Nephron (organoid): ENCODE measurements at regions not wholly inside any gene's neighbourhood (a gene's known extent, or its start where the extent isn't known, plus 50 kb on each side); places are given as distances from the start of the nearest gene placed in this dataset.

Source experiments
- H3K27ac Mint-ChIP-seq, 3 experiments: 2 replicates each; pipeline ENCODE4 v1.8.0; 2020; ENCODE audit warnings: mixed read lengths in 3 of 3, mild to moderate bottlenecking in 2 of 3, moderate library complexity in 1 of 3
- H3K27me3 Mint-ChIP-seq: 2 replicates; pipeline ENCODE4 v1.8.0; 2021; ENCODE audit warnings: low read depth, mild to moderate bottlenecking, moderate library complexity, mixed read lengths
- H3K36me3 Mint-ChIP-seq: 2 replicates; pipeline ENCODE4 v1.8.0; 2020; ENCODE audit warnings: low read depth, mixed read lengths
- H3K4me1 Mint-ChIP-seq: 2 replicates; pipeline ENCODE4 v1.8.0; 2020; ENCODE audit warnings: mixed read lengths
- H3K4me3 Mint-ChIP-seq, 3 experiments: 2 replicates each; pipeline ENCODE4 v1.8.0; 2020; ENCODE audit warnings: mild to moderate bottlenecking in 3 of 3, mixed read lengths in 3 of 3, moderate library complexity in 2 of 3
- H3K9me3 Mint-ChIP-seq: 2 replicates; pipeline ENCODE4 v1.8.0; 2020; ENCODE audit warnings: mixed read lengths
- TF ChIP-seq, protein P1 (sequence below), 3 experiments: fragments of 200-600 bp; sonication (generic); IDR thresholded peaks; one replicate each; pipeline ENCODE4 v1.5.0; 2021; ENCODE audit warnings: antibody characterized with exemption in 3 of 3; ENCODE audit not compliant: unreplicated experiment in 3 of 3

DNA sequence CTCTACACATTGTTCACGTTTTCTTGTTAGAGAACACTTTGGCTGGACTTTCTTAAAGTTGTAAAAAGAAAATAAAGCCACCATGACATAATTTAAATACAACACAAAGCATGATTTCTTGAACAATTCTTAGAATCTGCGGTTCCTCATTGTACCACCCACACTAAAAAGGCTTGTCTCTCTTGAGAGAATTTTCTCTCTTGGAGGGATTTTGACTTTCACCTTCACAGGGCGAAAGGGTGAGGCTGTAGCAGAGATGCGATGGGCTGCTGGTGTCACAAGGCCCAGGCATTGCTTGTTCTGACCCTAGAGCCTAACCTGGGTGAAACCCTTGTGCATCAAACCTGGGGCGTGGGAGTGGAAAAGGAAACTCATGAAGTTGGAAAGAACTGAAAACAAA, 122.7 kb upstream of the RIPOR2 start:
- Mint-ChIP-seq H3K4me3 (no peak overlapping the region), H3K9me3 (no peaks in the 10 kb centered on the region), H3K36me3 (no peaks in the 10 kb centered on the region), H3K27ac (no peak overlapping the region), H3K27me3 (no peaks in the 10 kb centered on the region), H3K4me1 (peaks cover 24% of the 10 kb centered on the region)
- TF ChIP-seq, protein P1, sequence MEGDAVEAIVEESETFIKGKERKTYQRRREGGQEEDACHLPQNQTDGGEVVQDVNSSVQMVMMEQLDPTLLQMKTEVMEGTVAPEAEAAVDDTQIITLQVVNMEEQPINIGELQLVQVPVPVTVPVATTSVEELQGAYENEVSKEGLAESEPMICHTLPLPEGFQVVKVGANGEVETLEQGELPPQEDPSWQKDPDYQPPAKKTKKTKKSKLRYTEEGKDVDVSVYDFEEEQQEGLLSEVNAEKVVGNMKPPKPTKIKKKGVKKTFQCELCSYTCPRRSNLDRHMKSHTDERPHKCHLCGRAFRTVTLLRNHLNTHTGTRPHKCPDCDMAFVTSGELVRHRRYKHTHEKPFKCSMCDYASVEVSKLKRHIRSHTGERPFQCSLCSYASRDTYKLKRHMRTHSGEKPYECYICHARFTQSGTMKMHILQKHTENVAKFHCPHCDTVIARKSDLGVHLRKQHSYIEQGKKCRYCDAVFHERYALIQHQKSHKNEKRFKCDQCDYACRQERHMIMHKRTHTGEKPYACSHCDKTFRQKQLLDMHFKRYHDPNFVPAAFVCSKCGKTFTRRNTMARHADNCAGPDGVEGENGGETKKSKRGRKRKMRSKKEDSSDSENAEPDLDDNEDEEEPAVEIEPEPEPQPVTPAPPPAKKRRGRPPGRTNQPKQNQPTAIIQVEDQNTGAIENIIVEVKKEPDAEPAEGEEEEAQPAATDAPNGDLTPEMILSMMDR (IDR thresholded peaks at IDR 0.05; ENCODE audit: unreplicated experiment in 3 of 3), result no peak

DNA sequence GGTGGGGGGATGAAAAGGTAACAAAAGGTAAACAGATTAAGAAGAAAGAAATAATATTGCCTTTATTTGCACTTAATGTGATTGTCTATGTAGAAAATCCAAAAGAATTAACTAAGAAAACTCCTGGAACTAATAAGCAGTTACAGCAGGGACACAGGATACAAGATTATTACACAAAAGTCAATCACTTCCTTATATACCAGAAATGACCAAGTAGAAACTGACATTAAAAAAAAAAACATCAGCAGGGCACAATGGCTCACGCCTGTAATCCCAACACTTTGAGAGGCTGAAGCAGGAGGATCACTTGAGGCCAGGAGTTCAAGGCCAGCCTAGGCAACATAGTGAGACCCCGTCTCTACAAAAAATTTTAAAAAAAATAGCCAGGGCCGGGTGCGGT, 123.2 kb upstream of the RIPOR2 start:
- Mint-ChIP-seq H3K9me3 (no peaks in the 10 kb centered on the region), H3K4me1 (peaks cover 24% of the 10 kb centered on the region), H3K27ac (no peak overlapping the region), H3K36me3 (no peaks in the 10 kb centered on the region), H3K27me3 (no peaks in the 10 kb centered on the region), H3K4me3 (no peak overlapping the region)
- TF ChIP-seq, protein P1 (IDR thresholded peaks at IDR 0.05; ENCODE audit: unreplicated experiment in 3 of 3), result no peak

DNA sequence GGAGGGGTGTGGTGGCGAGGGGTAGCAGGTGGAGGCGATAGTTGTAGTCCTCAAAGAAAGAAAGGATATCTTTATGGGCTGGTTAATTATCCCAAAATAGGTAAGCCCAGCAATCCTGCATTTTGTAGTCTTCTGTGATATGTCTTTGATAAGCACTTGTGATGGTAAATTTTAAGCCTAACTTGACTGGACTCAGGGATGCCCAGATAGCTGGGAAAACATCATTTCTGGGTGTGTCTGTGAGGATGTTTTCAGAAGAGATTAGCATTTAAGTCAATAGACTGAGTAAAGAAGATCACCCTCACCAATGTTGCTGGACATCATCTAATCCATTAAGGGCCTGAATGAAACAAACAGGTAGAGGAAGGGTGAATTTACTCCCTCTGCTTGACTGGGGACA, 124.8 kb upstream of the RIPOR2 start:
- H3K4me1 Mint-ChIP-seq, result peaks cover 24% of the 10 kb centered on the region
- H3K27ac Mint-ChIP-seq, result peak overlapping the region in 1 of 3 experiments; percentile 63

DNA sequence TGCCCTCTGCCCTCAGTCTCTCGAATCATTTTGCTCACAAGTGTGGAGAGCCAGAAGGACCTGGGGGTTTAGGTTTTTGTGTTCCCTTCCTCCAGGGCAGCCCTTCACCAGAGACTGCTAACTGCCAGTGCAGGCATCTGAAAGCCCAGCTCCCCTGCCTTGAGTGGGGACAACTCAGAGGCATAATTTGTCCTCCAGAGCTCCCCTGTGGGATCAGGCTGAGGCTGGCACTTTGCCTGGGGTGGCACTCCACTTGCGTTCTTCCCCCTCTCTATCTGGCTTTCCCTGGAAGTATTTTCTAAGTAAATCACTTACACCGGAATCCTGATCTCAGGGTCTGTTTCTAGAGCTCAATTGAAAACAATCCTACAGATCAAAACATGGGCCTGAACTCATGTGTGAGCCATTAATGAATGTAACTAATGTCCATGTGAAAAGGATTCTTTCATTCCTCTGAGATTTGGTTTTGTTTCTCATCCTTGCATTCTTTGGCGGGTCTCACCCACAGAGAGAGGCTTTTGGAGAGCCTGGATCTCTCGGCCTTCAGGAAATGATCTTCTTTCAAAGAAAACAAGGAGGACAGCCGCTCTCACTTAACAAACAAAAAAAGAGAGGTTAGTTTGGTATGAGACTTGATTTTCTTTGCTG, 125.7 kb upstream of the RIPOR2 start:
- Mint-ChIP-seq H3K9me3 (no peaks in the 10 kb centered on the region), H3K27me3 (no peaks in the 10 kb centered on the region), H3K36me3 (no peaks in the 10 kb centered on the region), H3K4me3 (no peak overlapping the region), H3K27ac (peak overlapping the region; percentile 82 to 91 (median 90)), H3K4me1 (peaks cover 24% of the 10 kb centered on the region)
- TF ChIP-seq, protein P1 (IDR thresholded peaks at IDR 0.05; ENCODE audit: unreplicated experiment in 3 of 3), result no peak

More for the DNA sequence above, 124.8 kb upstream of the RIPOR2 start:
- H3K36me3 Mint-ChIP-seq, result no peaks in the 10 kb centered on the region
- H3K4me3 Mint-ChIP-seq, result no peak overlapping the region
- no peaks in the 10 kb centered on the region for H3K9me3 Mint-ChIP-seq
- H3K27me3 Mint-ChIP-seq, result no peaks in the 10 kb centered on the region
- TF ChIP-seq, protein P1 (IDR thresholded peaks at IDR 0.05; ENCODE audit: unreplicated experiment in 3 of 3), result no peak

DNA sequence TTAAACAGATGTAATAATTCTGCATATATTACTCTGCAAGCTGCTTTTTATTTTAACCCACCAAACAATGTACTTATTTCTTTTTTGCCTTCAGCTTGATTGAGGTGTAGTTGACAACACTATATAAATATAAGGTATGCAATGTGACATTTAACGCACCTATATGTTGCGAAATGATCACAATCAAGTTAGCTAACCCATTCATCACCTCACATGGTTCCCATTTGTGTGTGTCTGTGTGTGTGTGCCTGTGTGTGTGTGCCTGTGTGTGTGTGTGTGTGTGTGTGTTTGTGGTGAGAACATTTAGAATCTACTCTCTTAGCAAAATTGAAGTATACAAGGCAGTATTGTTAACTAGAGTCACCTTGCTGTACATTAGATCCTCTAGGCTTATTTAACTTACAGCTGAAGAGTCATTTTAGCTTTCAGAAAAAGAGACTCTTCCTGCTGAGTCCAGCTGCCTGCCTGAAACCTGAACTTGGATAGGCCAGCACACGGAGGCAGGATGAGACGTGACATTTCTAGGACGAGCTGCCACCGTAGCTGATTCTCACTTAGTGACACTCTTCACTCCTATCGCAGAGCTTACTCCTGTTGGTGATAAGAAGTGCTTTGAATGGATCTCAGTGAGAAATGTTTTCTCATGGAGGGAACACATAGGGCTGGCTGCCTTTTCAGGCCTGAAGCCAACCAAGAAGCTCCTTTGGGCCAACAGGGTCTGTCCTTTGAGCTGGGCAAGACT, 126.5 kb upstream of the RIPOR2 start:
- Mint-ChIP-seq H3K27me3 (no peaks in the 10 kb centered on the region), H3K27ac (peak overlapping the region; percentile 82 to 91 (median 90)), H3K4me1 (peaks cover 27% of the 10 kb centered on the region), H3K9me3 (no peaks in the 10 kb centered on the region), H3K4me3 (peak overlapping the region in 1 of 3 experiments; percentile 15), H3K36me3 (no peaks in the 10 kb centered on the region)
- TF ChIP-seq, protein P1 (IDR thresholded peaks at IDR 0.05; ENCODE audit: unreplicated experiment in 3 of 3), result no peak
